Aorta (tissue), 5 donors: ENCODE measurements at regions not wholly inside any gene's neighbourhood (a gene's known extent, or its start where the extent isn't known, plus 50 kb on each side); places are given as distances from the start of the nearest gene placed in this dataset.

ENCODE experiments used
- ATAC-seq: fragments of 200-7000 bp; cut with Tn5 transposase; one replicate; pipeline ENCODE4 v1.9.1; 2022; ENCODE audit warnings: moderate library complexity; ENCODE audit not compliant: low FRiP score
- DNase-seq, 2 donors: peaks; one replicate each; pipeline ENCODE4 v3.0.0-alpha.2; 2020
- H3K27ac ChIP-seq, 2 donors: one replicate each; pipeline ENCODE4 v1.5.1; 2013; ENCODE audit warnings: low read length in 2 of 2, mild to moderate bottlenecking in 2 of 2, moderate library complexity in 2 of 2, control low read depth in 1 of 2, inconsistent platforms in 1 of 2, low read depth in 1 of 2
- H3K27me3 ChIP-seq, 2 donors: one replicate each; pipeline ENCODE4 v1.6.1; 2013; ENCODE audit warnings: control low read depth in 1 of 2, low read length in 1 of 2, mild to moderate bottlenecking in 1 of 2, moderate library complexity in 1 of 2; ENCODE audit not compliant: insufficient read depth in 2 of 2, control insufficient read depth in 1 of 2
- H3K36me3 ChIP-seq, 2 donors: one replicate each; pipeline ENCODE4 v1.6.1; 2013; ENCODE audit warnings: control low read depth in 1 of 2, low read length in 1 of 2, mild to moderate bottlenecking in 1 of 2; ENCODE audit not compliant: insufficient read depth in 2 of 2, control insufficient read depth in 1 of 2
- H3K4me1 ChIP-seq, 2 donors: one replicate each; pipeline ENCODE4 v1.6.1; 2013; ENCODE audit warnings: low read length in 2 of 2, control low read depth in 1 of 2, mild to moderate bottlenecking in 1 of 2, moderate library complexity in 1 of 2; ENCODE audit not compliant: insufficient read depth in 2 of 2, control insufficient read depth in 1 of 2
- H3K4me3 ChIP-seq, 2 donors: one replicate each; pipeline ENCODE4 v1.5.1; 2013; ENCODE audit warnings: low read length in 2 of 2, control low read depth in 1 of 2, mild to moderate bottlenecking in 1 of 2
- H3K9me3 ChIP-seq: one replicate; pipeline ENCODE4 v1.6.1; 2013; ENCODE audit warnings: mild to moderate bottlenecking, low read length; ENCODE audit not compliant: control insufficient read depth
- WGBS, 2 donors: extraction: QIAGEN DNeasy Blood & Tissue Kit; methylation state at CpG; one replicate each; pipeline ENCODE4 v1.1.7; 2013; 5-methylcytosine and 5-hydroxymethylcytosine counted together
- intact Hi-C, 2 donors: fragments of 100-400 bp; cut with DNase I; formaldehyde crosslinking; loops; one replicate each; pipeline versions ENCODE4 v1.14.2 to v1.15.0; 2022
- donor health status: healthy with polysubstance abuse.
- donor health status: Bipolar disorder and iron deficiency.
- donor health status: DM: no; HTN: no; CAD: no.
- donor health status: DM: no; HTN: no; CAD: no.
- donor health status: DM: yes; HTN: yes; CAD: no.

DNA sequence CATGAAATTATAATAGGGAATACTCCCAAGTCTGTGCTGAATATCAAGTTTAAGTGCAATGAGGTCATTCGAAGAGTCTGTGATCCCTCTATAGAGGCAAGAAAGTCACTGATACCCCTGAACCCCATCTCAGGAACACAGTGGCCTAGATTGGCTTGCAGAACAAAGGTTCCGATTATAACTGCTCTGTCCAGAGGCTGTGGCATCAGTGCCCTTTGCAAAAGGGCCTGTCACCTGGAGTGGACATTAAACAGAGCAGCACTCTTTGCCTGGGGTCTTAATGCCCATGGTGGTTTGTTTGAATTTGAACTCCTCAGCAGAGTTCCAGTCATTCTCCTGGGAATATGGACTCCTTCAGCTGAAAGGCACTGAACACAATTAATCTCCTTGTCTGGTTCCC is 93.9 kb upstream of the SLCO3A1 start:
- DNase-seq = no peak
- Histone ChIP-seq H3K27me3 (no peaks in the 10 kb centered on the region), H3K27ac (no peak overlapping the region), H3K36me3 (no peaks in the 10 kb centered on the region), H3K4me3 (no peak overlapping the region), H3K4me1 (no peaks in the 10 kb centered on the region), H3K9me3 (no peaks in the 10 kb centered on the region)
- intact Hi-C loops = no loop called here
- ATAC-seq = no peak
- WGBS, 2 donors = 66 to 67% methylated on average over 2 of the region's 2 CpGs

DNA sequence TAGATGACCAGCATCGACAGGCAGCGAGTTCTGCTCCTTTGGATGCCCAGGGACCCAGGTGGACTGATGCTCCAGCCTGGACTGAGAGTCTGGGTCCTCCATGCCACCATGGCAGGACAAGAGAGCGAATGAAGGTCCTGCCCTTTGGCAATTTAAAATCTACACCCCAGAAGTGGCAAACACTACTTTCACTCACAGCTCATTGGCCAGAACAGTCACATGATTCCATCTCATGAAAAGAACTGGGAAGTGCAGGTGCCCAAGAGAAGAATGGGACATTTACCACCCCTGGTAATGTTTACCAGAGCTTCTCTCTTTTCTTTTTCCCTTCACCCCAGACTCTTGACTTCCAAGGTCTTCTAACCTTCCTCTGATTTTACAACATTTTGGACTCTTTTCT is 87.8 kb upstream of the SLCO3A1 start:
- no peak overlapping the region for H3K4me3 ChIP-seq
- H3K27ac ChIP-seq = no peak overlapping the region
- DNase-seq = no peak
- no peak for ATAC-seq
- H3K4me1 ChIP-seq = no peaks in the 10 kb centered on the region
- intact Hi-C loops = no loop called here
- no peaks in the 10 kb centered on the region for H3K36me3 ChIP-seq
- H3K27me3 ChIP-seq = no peaks in the 10 kb centered on the region
- 91 to 92% methylated on average over 3 of the region's 3 CpGs for WGBS, 2 donors
- H3K9me3 ChIP-seq = no peaks in the 10 kb centered on the region

DNA sequence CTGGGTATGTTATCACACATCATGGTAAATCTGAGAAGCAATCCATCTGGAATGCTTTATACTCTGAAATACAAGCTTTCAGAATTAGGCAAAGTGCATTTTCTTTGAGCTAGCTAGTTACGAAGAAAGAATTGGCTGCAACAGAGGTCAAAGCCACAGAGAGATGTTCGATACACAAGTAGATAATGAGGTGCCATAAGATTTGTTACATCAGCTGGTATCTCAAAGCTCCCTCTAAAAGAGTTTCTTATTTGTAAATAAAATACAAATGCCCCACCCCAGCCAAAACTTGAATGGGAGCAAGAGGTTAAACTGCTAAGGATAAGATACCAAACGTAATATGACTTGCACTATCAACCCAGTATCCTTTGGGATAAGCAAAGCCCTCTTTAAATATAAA is 84.0 kb upstream of the SLCO3A1 start:
- no peak overlapping the region for H3K27ac ChIP-seq
- H3K36me3 ChIP-seq = no peaks in the 10 kb centered on the region
- DNase-seq (no peak), ATAC-seq (no peak)
- no peaks in the 10 kb centered on the region for H3K9me3 ChIP-seq
- intact Hi-C loops = no loop called here
- no peak overlapping the region for H3K4me3 ChIP-seq
- no peaks in the 10 kb centered on the region for H3K27me3 ChIP-seq
- 54 to 60% methylated on average over 3 of the region's 3 CpGs for WGBS, 2 donors
- H3K4me1 ChIP-seq = no peaks in the 10 kb centered on the region

DNA sequence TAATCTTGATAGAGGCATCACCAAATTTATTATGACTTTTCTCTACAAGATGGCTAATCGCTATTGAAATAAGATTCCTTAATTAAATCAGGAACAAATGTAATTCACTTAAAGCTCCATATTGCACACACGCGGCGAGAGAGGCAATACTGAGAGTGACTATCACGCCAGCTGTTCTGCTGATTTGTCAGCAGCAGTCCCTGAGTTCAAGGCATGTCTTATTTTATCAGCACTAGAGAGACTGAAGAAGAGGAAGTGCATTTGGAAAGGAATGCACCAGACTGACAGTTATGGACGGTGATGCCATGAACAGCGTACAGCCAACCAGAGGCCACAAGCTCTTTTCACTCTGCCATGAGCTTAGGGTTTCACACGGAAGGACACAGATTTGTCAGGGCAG is 83.6 kb upstream of the SLCO3A1 start:
- intact Hi-C loops = loop anchor here in 1 of 2 donors (10.0 kb wide), 1 partner anchor 55 kb away; no protein-coding TSS in a partner anchor
- no peaks in the 10 kb centered on the region for H3K27me3 ChIP-seq
- no peak overlapping the region for H3K27ac ChIP-seq
- DNase-seq (no peak), ATAC-seq (no peak)
- H3K4me3 ChIP-seq = no peak overlapping the region
- H3K4me1 ChIP-seq = no peaks in the 10 kb centered on the region
- H3K36me3 ChIP-seq = no peaks in the 10 kb centered on the region
- WGBS, 2 donors = 57 to 67% methylated on average over 8 of the region's 8 CpGs
- H3K9me3 ChIP-seq = no peaks in the 10 kb centered on the region

DNA sequence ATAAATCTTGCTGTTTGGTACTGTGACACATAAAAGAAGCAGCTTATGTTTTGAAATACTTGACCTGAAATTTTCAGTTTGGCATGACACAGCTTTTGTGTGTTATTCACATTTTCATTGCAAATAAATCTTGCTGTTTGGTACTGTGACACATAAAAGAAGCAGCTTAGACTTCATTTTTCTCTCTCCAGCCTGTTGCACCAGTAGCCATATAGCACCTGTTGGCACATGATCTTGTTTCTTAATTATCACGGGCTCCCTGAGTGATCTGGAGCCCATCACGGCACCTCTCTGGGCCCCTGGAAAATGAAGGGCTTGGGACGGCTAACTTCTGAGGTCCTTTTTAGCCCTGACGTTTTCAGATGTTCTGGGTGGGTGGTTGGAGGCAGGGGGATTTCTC is 77.4 kb upstream of the SLCO3A1 start:
- no peaks in the 10 kb centered on the region for H3K36me3 ChIP-seq
- H3K27me3 ChIP-seq = no peaks in the 10 kb centered on the region
- DNase-seq (no peak), ATAC-seq (no peak)
- H3K4me3 ChIP-seq = no peak overlapping the region
- H3K27ac ChIP-seq = no peak overlapping the region
- H3K9me3 ChIP-seq = no peaks in the 10 kb centered on the region
- no peaks in the 10 kb centered on the region for H3K4me1 ChIP-seq
- intact Hi-C loops = loop anchor here in 1 of 2 donors (10.0 kb wide), 1 partner anchor 61 kb away; no protein-coding TSS in a partner anchor
- 45 to 57% methylated on average over 4 of the region's 4 CpGs for WGBS, 2 donors

DNA sequence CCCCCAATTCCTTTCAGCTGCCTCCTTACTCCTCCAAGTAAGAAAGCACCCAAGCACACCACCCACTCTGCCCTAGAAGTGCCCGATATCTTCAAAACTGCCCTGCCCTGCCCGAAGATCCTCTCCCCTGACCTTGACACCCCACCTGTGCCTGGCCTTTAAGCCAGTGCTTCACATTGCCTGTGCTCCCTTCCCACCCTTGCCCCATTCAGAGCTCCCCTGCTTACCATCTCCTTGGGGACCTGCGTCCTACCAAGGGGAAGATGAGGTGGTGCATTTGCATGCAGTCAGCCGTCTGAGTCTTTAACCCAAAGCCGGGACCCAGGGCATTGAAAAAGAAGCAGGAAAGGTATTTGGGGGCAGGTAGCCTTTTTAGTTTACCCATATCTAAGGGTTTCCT is 73.5 kb upstream of the SLCO3A1 start:
- 77 to 80% methylated on average over 5 of the region's 5 CpGs for WGBS, 2 donors
- Histone ChIP-seq H3K4me3 (no peak overlapping the region), H3K27me3 (no peaks in the 10 kb centered on the region), H3K4me1 (no peaks in the 10 kb centered on the region), H3K36me3 (no peaks in the 10 kb centered on the region), H3K27ac (no peak overlapping the region), H3K9me3 (no peaks in the 10 kb centered on the region)
- DNase-seq = no peak
- intact Hi-C loops = loop anchor here in 1 of 2 donors (10.0 kb wide), 1 partner anchor 65 kb away; no protein-coding TSS in a partner anchor
- no peak for ATAC-seq

DNA sequence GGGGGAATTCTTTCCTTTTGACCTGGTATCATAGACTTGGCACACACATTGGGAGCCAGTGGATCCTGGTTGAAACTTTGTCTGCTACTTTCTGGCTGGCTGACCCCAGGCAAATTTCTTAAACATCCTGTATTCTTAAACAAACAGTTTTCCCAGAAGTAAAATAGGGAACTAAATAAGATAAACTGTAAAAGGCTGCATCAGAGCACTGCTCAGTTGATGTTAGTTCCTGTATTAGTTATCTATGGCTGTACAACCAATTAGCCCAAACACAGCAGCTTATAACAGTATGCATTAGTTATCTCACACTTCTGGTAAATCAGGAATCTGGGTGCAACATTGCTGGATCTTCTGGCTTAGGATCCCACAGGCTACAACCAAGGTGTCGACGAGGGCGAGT is 73.1 kb upstream of the SLCO3A1 start:
- no peaks in the 10 kb centered on the region for H3K4me1 ChIP-seq
- intact Hi-C loops = no loop called here
- whole genome bisulfite sequencing, 2 donors = 80 to 88% methylated on average over 3 of the region's 3 CpGs

DNA sequence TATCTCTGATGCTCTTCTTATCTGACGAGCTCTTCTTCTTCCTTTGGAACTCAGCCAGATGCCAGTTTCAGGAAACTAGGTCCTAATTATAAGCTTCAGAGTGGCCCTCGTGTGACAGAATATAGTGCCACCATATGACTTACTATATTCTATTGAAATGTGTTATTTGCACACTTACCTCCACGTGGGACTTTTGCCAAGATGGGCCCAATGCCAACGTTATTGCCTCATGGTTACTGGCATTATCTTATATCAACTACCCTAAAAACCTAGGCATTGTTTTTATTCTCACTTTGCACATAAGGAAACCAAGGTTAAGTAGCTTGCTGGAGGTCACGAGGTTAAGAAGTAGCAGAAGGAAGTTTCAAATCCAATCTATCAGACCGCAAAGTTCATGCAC is 71.3 kb upstream of the SLCO3A1 start:
- Histone ChIP-seq H3K27ac (no peak overlapping the region), H3K4me3 (no peak overlapping the region), H3K4me1 (no peaks in the 10 kb centered on the region), H3K27me3 (no peaks in the 10 kb centered on the region), H3K36me3 (no peaks in the 10 kb centered on the region), H3K9me3 (no peaks in the 10 kb centered on the region)
- WGBS, 2 donors = 61 to 68% methylated on average over 6 of the region's 6 CpGs
- intact Hi-C loops = no loop called here
- DNase-seq (no peak), ATAC-seq (no peak)

More for the DNA sequence above, 73.1 kb upstream of the SLCO3A1 start:
- Histone ChIP-seq H3K27ac (no peak overlapping the region), H3K27me3 (no peaks in the 10 kb centered on the region), H3K4me3 (no peak overlapping the region), H3K9me3 (no peaks in the 10 kb centered on the region), H3K36me3 (no peaks in the 10 kb centered on the region)
- no peak for ATAC-seq
- DNase-seq = no peak

DNA sequence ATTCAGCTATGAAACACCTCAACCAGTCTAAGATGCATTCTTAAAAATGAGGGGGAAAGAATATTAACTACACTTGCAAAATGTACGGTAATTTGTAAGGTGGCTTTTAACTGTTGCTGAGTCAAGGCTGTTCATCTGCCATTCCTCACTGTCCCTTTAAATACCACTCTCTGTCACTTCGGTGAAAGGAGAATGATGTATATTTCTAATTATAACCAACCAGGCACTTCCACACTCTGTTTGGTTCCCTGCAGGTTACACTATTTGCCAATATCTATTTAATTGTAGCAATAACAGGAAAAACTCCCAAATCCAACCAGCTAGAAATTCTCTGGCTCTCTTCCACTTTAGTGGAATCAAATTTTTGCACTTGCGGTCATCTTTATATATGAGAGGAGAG is 70.5 kb upstream of the SLCO3A1 start:
- Histone ChIP-seq H3K4me3 (no peak overlapping the region), H3K9me3 (no peaks in the 10 kb centered on the region), H3K4me1 (no peaks in the 10 kb centered on the region), H3K27ac (no peak overlapping the region), H3K27me3 (no peaks in the 10 kb centered on the region), H3K36me3 (no peaks in the 10 kb centered on the region)
- intact Hi-C loops = no loop called here
- DNase-seq = no peak
- WGBS, 2 donors = 36 to 39% methylated on average over 3 of the region's 3 CpGs
- ATAC-seq = no peak
